Ishikawa (cell line): ENCODE measurements at regions not wholly inside any gene's neighbourhood (a gene's known extent, or its start where the extent isn't known, plus 50 kb on each side); places are given as distances from the start of the nearest gene placed in this dataset.

Experiments
- CEBPB ChIP-seq: IDR thresholded peaks from 2 replicates; pipeline ENCODE4 v1.6.1; 2012
- CREB1 ChIP-seq: IDR thresholded peaks from 2 replicates; pipeline ENCODE4 v1.6.1; 2012; ENCODE audit warnings: low read depth
- EGR1 ChIP-seq: IDR thresholded peaks from 2 replicates; pipeline ENCODE4 v1.6.1; 2012
- EP300 ChIP-seq: IDR thresholded peaks from 2 replicates; pipeline ENCODE4 v1.6.1; 2012; ENCODE audit warnings: borderline replicate concordance
- NFIC ChIP-seq: IDR thresholded peaks from 2 replicates; pipeline ENCODE4 v1.6.1; 2012
- RAD21 ChIP-seq: IDR thresholded peaks from 2 replicates; pipeline ENCODE4 v1.6.1; 2012; ENCODE audit warnings: low read depth
- TAF1 ChIP-seq: IDR thresholded peaks from 2 replicates; pipeline ENCODE4 v1.6.1; 2012; ENCODE audit warnings: low read depth, mild to moderate bottlenecking
- YY1 ChIP-seq: IDR thresholded peaks from 2 replicates; pipeline ENCODE4 v1.6.1; 2012; ENCODE audit warnings: low read depth
- ZBTB7A ChIP-seq: IDR thresholded peaks from 2 replicates; pipeline ENCODE4 v1.6.1; 2012; ENCODE audit warnings: low read depth
- TF ChIP-seq, protein P1 (sequence below): IDR thresholded peaks from 2 replicates; pipeline ENCODE4 v1.6.1; 2012
- TF ChIP-seq, protein P2 (sequence below): IDR thresholded peaks from 2 replicates; pipeline ENCODE4 v1.6.1; 2012; ENCODE audit warnings: low read depth, mild to moderate bottlenecking
- TF ChIP-seq, protein P3 (sequence below): IDR thresholded peaks from 2 replicates; pipeline ENCODE4 v1.6.1; 2012

DNA sequence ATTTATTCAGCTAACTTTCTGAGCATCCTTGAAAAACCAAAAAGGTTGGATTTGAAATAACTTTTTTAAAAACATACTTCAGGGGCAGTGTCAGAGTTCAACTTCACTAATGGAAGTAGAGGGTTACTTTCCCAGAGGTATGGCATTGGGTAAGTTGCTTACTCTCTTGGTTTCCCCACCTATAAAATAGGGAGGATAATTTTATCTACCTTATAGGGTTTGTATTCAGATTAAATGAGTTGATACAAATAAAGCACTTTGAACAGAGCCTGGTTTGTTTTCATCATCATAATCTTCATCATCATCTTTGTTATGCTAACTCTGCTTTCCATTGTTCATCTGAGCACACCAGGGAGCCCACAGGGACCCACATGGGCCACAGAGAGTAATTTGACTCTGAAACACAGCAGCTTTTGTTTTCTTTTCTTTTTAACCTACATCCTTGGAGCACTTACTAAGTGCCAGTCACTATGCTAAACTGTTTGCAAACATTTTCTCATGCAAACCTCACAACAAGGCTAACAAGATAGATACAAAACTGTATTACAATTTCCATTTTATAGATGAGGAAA lies 179.1 kb upstream of the SLC24A2 start:
- TF ChIP-seq, protein P1, sequence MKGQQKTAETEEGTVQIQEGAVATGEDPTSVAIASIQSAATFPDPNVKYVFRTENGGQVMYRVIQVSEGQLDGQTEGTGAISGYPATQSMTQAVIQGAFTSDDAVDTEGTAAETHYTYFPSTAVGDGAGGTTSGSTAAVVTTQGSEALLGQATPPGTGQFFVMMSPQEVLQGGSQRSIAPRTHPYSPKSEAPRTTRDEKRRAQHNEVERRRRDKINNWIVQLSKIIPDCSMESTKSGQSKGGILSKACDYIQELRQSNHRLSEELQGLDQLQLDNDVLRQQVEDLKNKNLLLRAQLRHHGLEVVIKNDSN: no peak
- no peak for TF ChIP-seq YY1
- TF ChIP-seq, protein P2, sequence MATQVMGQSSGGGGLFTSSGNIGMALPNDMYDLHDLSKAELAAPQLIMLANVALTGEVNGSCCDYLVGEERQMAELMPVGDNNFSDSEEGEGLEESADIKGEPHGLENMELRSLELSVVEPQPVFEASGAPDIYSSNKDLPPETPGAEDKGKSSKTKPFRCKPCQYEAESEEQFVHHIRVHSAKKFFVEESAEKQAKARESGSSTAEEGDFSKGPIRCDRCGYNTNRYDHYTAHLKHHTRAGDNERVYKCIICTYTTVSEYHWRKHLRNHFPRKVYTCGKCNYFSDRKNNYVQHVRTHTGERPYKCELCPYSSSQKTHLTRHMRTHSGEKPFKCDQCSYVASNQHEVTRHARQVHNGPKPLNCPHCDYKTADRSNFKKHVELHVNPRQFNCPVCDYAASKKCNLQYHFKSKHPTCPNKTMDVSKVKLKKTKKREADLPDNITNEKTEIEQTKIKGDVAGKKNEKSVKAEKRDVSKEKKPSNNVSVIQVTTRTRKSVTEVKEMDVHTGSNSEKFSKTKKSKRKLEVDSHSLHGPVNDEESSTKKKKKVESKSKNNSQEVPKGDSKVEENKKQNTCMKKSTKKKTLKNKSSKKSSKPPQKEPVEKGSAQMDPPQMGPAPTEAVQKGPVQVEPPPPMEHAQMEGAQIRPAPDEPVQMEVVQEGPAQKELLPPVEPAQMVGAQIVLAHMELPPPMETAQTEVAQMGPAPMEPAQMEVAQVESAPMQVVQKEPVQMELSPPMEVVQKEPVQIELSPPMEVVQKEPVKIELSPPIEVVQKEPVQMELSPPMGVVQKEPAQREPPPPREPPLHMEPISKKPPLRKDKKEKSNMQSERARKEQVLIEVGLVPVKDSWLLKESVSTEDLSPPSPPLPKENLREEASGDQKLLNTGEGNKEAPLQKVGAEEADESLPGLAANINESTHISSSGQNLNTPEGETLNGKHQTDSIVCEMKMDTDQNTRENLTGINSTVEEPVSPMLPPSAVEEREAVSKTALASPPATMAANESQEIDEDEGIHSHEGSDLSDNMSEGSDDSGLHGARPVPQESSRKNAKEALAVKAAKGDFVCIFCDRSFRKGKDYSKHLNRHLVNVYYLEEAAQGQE: no peak
- TF ChIP-seq, protein P3, sequence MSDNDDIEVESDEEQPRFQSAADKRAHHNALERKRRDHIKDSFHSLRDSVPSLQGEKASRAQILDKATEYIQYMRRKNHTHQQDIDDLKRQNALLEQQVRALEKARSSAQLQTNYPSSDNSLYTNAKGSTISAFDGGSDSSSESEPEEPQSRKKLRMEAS: no peak
- no peak for TF ChIP-seq TAF1
- TF ChIP-seq EP300: no peak
- no peak for TF ChIP-seq CEBPB
- TF ChIP-seq ZBTB7A: no peak
- no peak for TF ChIP-seq RAD21
- no peak for TF ChIP-seq CREB1
- no peak for TF ChIP-seq EGR1
- no peak for TF ChIP-seq NFIC
